CD4-positive, alpha-beta T cell treated with Interleukin-1 beta for 1 hour (primary cell): ENCODE measurements at regions not wholly inside any gene's neighbourhood (a gene's known extent, or its start where the extent isn't known, plus 50 kb on each side); places are given as distances from the start of the nearest gene placed in this dataset.
"Not testable (repeated sequence)": the region's sequence is repeated elsewhere in the genome, so short reads cannot be mapped to it uniquely, and the experiment has no call there.

Experiments used
- DNase-seq, 2 donors: peaks; one replicate each; pipeline ENCODE4 v3.0.0-alpha.2; 2020 to 2022

DNA sequence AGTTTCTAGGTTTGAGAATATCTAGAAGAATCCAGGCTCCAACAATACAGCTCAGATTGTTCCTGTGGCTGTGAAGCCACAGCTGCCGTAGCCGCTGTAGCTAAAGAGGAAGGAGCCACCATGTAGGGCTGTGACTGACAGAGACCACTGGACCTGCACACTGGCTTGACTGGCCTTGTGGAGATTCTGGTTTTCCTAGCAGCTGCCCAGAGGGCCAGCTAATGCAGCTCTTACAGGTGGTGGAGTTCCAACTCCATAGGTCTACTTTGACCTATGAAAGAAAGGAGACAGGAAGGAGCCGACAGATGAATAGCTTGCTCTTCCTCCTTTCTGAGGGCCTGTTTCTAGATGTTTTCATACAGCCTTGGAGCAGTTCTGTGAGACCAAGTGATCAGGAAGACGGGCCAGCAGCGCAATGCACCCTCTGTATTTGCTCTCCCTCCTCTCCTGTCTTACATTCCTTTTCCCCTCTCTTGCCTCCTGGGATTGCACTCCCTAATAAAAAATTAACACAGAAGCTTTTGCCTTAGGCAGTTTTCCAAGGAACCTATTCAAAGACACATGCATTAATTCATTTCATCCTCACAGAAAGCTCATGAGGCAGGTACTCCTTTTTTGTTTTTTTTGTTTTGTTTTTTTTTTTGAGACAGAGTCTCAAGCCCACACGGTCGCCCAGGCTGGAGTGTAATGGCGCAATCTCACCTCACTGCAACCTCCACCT, 51.8 kb upstream of the MYB start:
- peak; percentile 11 to 13 for DNase-seq

GRCh38 chr6:135128268-135128914, 52.7 kb upstream of the MYB start:
- peak; percentile 27 to 61 for DNase-seq

GRCh38 chr6:135126729-135127128, 54.4 kb upstream of the MYB start:
- DNase-seq = no peak

DNA sequence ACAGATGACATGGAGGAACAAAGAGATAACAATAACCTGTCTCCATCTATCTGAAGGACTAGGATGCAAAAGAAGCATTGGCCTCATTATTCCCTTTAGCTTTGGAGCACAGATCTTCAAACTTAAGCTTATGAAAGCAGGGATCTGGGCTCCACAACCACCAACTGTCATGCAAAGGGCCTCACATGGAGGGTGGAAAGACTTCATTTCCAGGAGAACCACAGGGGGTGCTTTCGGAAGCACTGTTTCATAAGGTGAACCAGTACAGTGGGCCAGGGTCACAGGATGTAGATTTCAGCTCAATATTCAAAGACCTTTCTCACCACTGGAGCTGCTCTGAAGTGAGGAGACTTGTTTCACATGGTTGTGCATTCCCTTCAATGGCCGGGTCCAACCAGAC, 55.1 kb upstream of the MYB start:
- no peak for DNase-seq

GRCh38 chr6:135121434-135121833, 59.7 kb upstream of the MYB start:
- no peak for DNase-seq

GRCh38 chr6:135118134-135118730, 62.9 kb upstream of the MYB start:
- DNase-seq = no peak

- DNase-seq = no peak
Observed at GRCh38 chr6:135117413-135117968, 62.9 kb upstream of the HBS1L start.

GRCh38 chr6:135116571-135116970, 61.9 kb upstream of the HBS1L start:
- peak in 1 of 2 donors; percentile 11 for DNase-seq

DNA sequence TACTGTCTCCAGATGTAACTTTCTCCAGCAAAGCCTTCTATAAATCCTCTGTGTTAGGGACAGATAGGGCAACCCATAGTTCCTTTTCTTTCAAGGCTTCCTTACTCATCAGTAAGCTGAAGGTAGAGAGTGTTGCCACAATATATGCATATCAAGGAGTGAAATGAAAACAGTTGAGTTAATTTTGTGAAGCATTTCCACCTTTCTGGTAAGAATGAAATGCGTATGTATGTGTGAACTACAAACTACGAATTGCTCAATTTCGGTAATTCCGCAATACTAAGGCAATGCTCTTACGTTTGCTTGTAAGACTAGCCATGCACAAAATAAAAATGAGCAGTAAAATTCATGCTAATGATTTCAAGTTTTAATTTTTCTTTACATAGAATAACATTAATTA, 61.2 kb upstream of the HBS1L start:
- DNase-seq = no peak

- no peak for DNase-seq
Observed at GRCh38 chr6:135115411-135115810, 60.8 kb upstream of the HBS1L start.

GRCh38 chr6:135114355-135115145, 59.9 kb upstream of the HBS1L start:
- no peak for DNase-seq

- no peak for DNase-seq
Observed at GRCh38 chr6:135113860-135114259, 59.2 kb upstream of the HBS1L start.

DNA sequence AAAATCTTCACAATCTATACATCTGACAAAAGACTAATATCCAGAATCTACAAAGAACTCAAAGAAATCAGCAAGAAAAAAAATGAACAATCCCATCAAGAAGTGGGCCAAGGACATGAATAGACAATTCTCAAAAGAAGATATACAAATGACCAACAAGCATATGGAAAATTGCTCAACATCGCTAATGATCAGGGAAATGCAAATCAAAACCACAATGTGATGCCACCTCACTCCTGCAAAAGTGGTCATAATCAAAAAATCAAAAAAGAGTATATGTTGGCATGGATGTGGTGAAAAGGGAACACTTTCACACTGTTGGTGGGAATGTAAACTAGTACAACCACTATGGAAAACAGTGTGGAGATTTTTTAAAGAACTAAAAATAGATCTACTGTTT, 58.3 kb upstream of the HBS1L start:
- DNase-seq = not testable (repeated sequence)

GRCh38 chr6:135110261-135110781, 55.7 kb upstream of the HBS1L start:
- not testable (repeated sequence) for DNase-seq

GRCh38 chr6:135109761-135110160, 55.1 kb upstream of the HBS1L start:
- DNase-seq = no peak

DNA sequence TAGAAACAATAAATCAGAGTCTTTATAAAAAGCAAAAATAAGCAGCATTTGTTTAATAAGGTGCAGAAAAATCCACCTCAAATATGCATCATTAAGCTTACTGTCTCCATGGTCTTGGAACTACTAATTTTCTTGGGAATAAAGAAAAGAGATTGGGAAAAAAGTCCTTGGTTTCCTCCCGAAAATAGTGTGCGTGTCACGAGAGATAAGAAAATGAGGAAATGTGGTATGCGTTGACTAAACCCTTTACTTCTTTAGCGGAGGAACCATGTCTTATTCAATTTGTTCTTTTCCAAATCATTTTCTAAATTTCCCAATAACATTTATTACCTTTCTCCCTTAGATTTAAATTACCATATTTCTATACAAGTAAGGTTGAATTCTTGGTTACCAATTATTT, 54.1 kb upstream of the HBS1L start:
- DNase-seq = no peak

DNA sequence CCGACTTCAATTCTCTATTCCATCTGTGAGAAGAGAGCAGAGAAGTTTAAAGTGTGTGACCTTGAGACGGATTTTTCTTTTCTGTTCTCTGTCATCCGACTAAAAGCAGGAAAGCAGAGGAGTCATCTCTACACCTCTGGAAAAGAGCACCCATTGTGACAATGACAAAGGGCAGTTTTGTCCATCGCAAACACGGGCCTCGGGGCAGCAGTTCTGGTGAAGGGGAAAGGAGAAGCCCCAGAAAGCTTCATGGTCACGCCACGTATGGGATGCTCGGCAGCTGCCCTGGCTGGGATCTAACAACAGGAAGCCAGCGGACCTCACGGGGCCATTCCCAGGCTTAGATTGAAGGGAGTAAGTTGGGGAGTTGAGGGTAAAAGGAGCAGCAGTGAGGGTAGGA, 52.0 kb upstream of the HBS1L start:
- DNase-seq = no peak

DNA sequence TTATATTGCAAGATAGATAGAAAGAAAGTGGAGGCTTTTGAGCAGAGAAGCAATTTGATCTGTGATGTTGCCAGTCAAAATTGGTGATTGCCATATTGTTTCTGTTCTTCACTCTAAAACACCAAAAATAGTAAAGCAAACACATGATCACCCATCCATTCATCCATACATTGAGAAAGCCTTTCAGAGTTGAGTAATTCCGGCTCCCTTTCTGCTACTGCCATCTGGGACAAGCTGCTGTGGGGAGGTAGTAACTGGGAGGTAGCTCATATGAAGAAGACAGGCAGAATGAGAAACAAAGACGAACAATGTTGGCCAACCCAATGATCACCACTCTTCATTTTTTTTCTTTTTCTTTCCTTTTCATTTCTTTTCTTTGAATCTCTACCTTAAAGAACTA, 51.1 kb upstream of the HBS1L start:
- no peak for DNase-seq

GRCh38 chr6:135105299-135105698, 50.7 kb upstream of the HBS1L start:
- no peak for DNase-seq
